Liver (tissue), 8 donors: ENCODE measurements at regions not wholly inside any gene's neighbourhood (a gene's known extent, or its start where the extent isn't known, plus 50 kb on each side); places are given as distances from the start of the nearest gene placed in this dataset.

Experiments used
- DNase-seq: peaks from one replicate; pipeline ENCODE4 v3.0.0-alpha.2; 2017; ENCODE audit warnings: low spot score
- H3K27ac ChIP-seq, 2 donors: one replicate each; pipeline ENCODE4 v1.7.0; 2013; ENCODE audit warnings: inconsistent platforms in 2 of 2, low read length in 2 of 2, control low read depth in 1 of 2, low read depth in 1 of 2, mild to moderate bottlenecking in 1 of 2
- H3K27me3 ChIP-seq, 4 donors: one replicate each; pipeline versions ENCODE4 v1.6.1 to v1.7.0; 2013; ENCODE audit warnings: low read length in 3 of 4, inconsistent platforms in 1 of 4, mild to moderate bottlenecking in 1 of 4, moderate library complexity in 1 of 4; ENCODE audit not compliant: control insufficient read depth in 4 of 4, insufficient read depth in 4 of 4
- H3K36me3 ChIP-seq, 4 donors: one replicate each; pipeline versions ENCODE4 v1.6.1 to v1.7.0; 2013; ENCODE audit warnings: low read length in 3 of 4, mild to moderate bottlenecking in 3 of 4, low read depth in 1 of 4, moderate library complexity in 1 of 4; ENCODE audit not compliant: control insufficient read depth in 4 of 4, insufficient read depth in 3 of 4
- H3K4me1 ChIP-seq, 4 donors: one replicate each; pipeline versions ENCODE4 v1.6.1 to v1.7.0; 2013; ENCODE audit warnings: low read length in 3 of 4, mild to moderate bottlenecking in 3 of 4, moderate library complexity in 1 of 4; ENCODE audit not compliant: control insufficient read depth in 4 of 4, insufficient read depth in 4 of 4
- H3K4me3 ChIP-seq, 3 donors: one replicate each; pipeline versions ENCODE4 v1.6.1 to v1.7.0; 2013; ENCODE audit warnings: low read length in 3 of 3, control low read depth in 1 of 3, low read depth in 1 of 3, mild to moderate bottlenecking in 1 of 3
- H3K9ac ChIP-seq, 2 donors: one replicate each; pipeline ENCODE4 v1.7.0; 2013; ENCODE audit warnings: low read length in 2 of 2, mild to moderate bottlenecking in 2 of 2, moderate library complexity in 2 of 2, control low read depth in 1 of 2, low read depth in 1 of 2
- H3K9me3 ChIP-seq, 4 donors: one replicate each; pipeline versions ENCODE4 v1.6.1 to v1.7.0; 2013; ENCODE audit warnings: low read length in 3 of 4; ENCODE audit not compliant: control insufficient read depth in 4 of 4
- ATF3 ChIP-seq: IDR thresholded peaks from 2 replicates; pipeline ENCODE4 v1.6.1; 2016; ENCODE audit warnings: antibody characterized with exemption
- CTCF ChIP-seq: fragments of 150-350 bp; IDR thresholded peaks from 2 replicates; pipeline ENCODE4 v1.5.1; 2017; ENCODE audit warnings: improper control_type of control experiment, low read depth, low read length; ENCODE audit not compliant: missing input control
- EGR1 ChIP-seq, 2 donors: IDR thresholded peaks; 2 replicates each; pipeline ENCODE4 v1.6.1; 2016 to 2018; ENCODE audit warnings: antibody characterized with exemption in 2 of 2, low read depth in 2 of 2
- FOXA1 ChIP-seq: IDR thresholded peaks from 2 replicates; pipeline ENCODE4 v1.6.1; 2016; ENCODE audit warnings: antibody characterized with exemption
- FOXA2 ChIP-seq: IDR thresholded peaks from 2 replicates; pipeline ENCODE4 v1.6.1; 2016; ENCODE audit warnings: antibody characterized with exemption
- HNF4A ChIP-seq, 2 donors: conservative IDR thresholded peaks; 2 replicates each; pipeline ENCODE4 v1.6.1; 2016; ENCODE audit warnings: antibody characterized with exemption in 2 of 2, mild to moderate bottlenecking in 2 of 2
- HNF4G ChIP-seq: IDR thresholded peaks from 2 replicates; pipeline ENCODE4 v1.6.1; 2016; ENCODE audit warnings: antibody characterized with exemption
- JUND ChIP-seq, 2 donors: IDR thresholded peaks; 2 replicates each; pipeline ENCODE4 v1.6.1; 2016; ENCODE audit warnings: antibody characterized with exemption in 2 of 2
- NR2F2 ChIP-seq: IDR thresholded peaks from 2 replicates; pipeline ENCODE4 v1.6.1; 2016; ENCODE audit warnings: antibody characterized with exemption
- RAD21 ChIP-seq, 2 donors: IDR thresholded peaks; 2 replicates each; pipeline ENCODE4 v1.6.1; 2016; ENCODE audit warnings: antibody characterized with exemption in 2 of 2, mild to moderate bottlenecking in 2 of 2
- RXRA ChIP-seq, 2 donors: IDR thresholded peaks; 2 replicates each; pipeline ENCODE4 v1.6.1; 2017 to 2018; ENCODE audit warnings: antibody characterized with exemption in 2 of 2, mild to moderate bottlenecking in 1 of 2
- SP1 ChIP-seq: IDR thresholded peaks from 2 replicates; pipeline ENCODE4 v1.6.1; 2018; ENCODE audit warnings: antibody characterized with exemption, mild to moderate bottlenecking
- TAF1 ChIP-seq: conservative IDR thresholded peaks from 2 replicates; pipeline ENCODE4 v1.6.1; 2016; ENCODE audit warnings: antibody characterized with exemption, mild to moderate bottlenecking
- YY1 ChIP-seq: IDR thresholded peaks from 2 replicates; pipeline ENCODE4 v1.6.1; 2016; ENCODE audit warnings: antibody characterized with exemption, mild to moderate bottlenecking
- ZBTB33 ChIP-seq: IDR thresholded peaks from 2 replicates; pipeline ENCODE4 v1.6.1; 2016; ENCODE audit warnings: antibody characterized with exemption
- WGBS: extraction: QIAGEN DNeasy Blood & Tissue Kit; methylation state at CpG from one replicate; pipeline ENCODE4 v1.1.7; 2013; 5-methylcytosine and 5-hydroxymethylcytosine counted together
- donor health status: healthy.
- donor health status: healthy.
- donor health status: healthy.
- donor health status: healthy.
- donor health status: healthy.

- Histone ChIP-seq H3K27me3 (no peaks in the 10 kb centered on the region), H3K27ac (no peak overlapping the region), H3K4me3 (no peak overlapping the region), H3K9ac (no peak overlapping the region), H3K9me3 (no peaks in the 10 kb centered on the region), H3K36me3 (no peaks in the 10 kb centered on the region), H3K4me1 (no peaks in the 10 kb centered on the region)
- DNase-seq = no peak
- WGBS = 85% methylated on average over 2 of the region's 2 CpGs
- TF ChIP-seq CTCF (no peak), ATF3 (no peak), ZBTB33 (no peak), NR2F2 (no peak), HNF4A (conservative IDR thresholded peaks at IDR 0.05) (no peak), EGR1 (IDR thresholded peaks at IDR 0.05; ENCODE audit: low read depth in 2 of 2) (no peak), YY1 (no peak), HNF4G (no peak)
These were observed 76.5 kb downstream of the ARL5B start for GRCh38 chr10:18735711-18736110.

- no peaks in the 10 kb centered on the region for H3K36me3 ChIP-seq
- no peak overlapping the region for H3K4me3 ChIP-seq
- WGBS = 52% methylated on average over 2 of the region's 2 CpGs
- no peak overlapping the region for H3K27ac ChIP-seq
- no peaks in the 10 kb centered on the region for H3K9me3 ChIP-seq
- DNase-seq = no peak
- H3K9ac ChIP-seq = no peak overlapping the region
- no peaks in the 10 kb centered on the region for H3K27me3 ChIP-seq
- TF ChIP-seq FOXA2 (no peak), HNF4A (conservative IDR thresholded peaks at IDR 0.05) (no peak)
- no peaks in the 10 kb centered on the region for H3K4me1 ChIP-seq
These were observed 78.0 kb downstream of the ARL5B start for GRCh38 chr10:18737236-18737635.

- Histone ChIP-seq H3K9me3 (no peaks in the 10 kb centered on the region), H3K27ac (no peak overlapping the region), H3K4me1 (no peaks in the 10 kb centered on the region), H3K4me3 (no peak overlapping the region), H3K27me3 (no peaks in the 10 kb centered on the region), H3K9ac (no peak overlapping the region), H3K36me3 (no peaks in the 10 kb centered on the region)
- no peak for TF ChIP-seq HNF4A (conservative IDR thresholded peaks at IDR 0.05)
- no peak for TF ChIP-seq ZBTB33
- no peak for TF ChIP-seq FOXA1
- TF ChIP-seq SP1 = no peak
- no peak for TF ChIP-seq NR2F2
- no peak for TF ChIP-seq FOXA2
- TF ChIP-seq CTCF = no peak
- TF ChIP-seq TAF1 = no peak
- no peak for TF ChIP-seq RAD21 (IDR thresholded peaks at IDR 0.05)
- TF ChIP-seq RXRA (IDR thresholded peaks at IDR 0.05) = no peak
- no peak for TF ChIP-seq JUND (IDR thresholded peaks at IDR 0.05)
- DNase-seq = no peak
- WGBS = 82% methylated on average over 8 of the region's 8 CpGs
These were observed 78.6 kb downstream of the ARL5B start for GRCh38 chr10:18737841-18738240.
